HS-5 (cell line): ENCODE measurements at regions not wholly inside any gene's neighbourhood (a gene's known extent, or its start where the extent isn't known, plus 50 kb on each side); places are given as distances from the start of the nearest gene placed in this dataset.
"Not testable (repeated sequence)": the region's sequence is repeated elsewhere in the genome, so short reads cannot be mapped to it uniquely, and the experiment has no call there.

Experiments used
- DNase-seq: peaks from one replicate; pipeline ENCODE4 v3.0.0-alpha.2; 2012; ENCODE audit warnings: low read depth

- DNase-seq: no peak
These were observed 136.7 kb upstream of the TMTC4 start for GRCh38 chr13:100811024-100811865.

DNA sequence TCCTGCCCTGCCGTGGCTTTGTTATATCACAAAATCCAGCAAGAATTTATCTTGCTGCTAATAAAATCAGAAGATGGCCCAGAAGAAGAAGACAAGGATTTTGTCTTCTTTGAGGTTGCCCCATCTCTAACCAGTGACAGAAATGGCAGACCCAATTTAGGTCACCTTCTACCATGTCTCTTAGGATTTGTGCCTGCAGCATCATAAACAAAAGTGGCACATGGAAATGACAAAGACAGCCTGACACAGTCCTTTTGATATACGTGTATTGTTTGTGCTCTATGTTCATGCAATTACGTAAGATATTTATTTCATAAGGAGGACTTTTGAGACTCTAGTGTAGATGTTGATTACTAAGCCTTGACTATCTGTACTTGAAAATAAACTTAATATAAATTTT lies 135.9 kb upstream of the TMTC4 start:
- DNase-seq: no peak

- DNase-seq: no peak
These were observed 135.3 kb upstream of the TMTC4 start for GRCh38 chr13:100809856-100810255.

- no peak for DNase-seq
These were observed 134.5 kb upstream of the TMTC4 start for GRCh38 chr13:100809129-100809390.

DNA sequence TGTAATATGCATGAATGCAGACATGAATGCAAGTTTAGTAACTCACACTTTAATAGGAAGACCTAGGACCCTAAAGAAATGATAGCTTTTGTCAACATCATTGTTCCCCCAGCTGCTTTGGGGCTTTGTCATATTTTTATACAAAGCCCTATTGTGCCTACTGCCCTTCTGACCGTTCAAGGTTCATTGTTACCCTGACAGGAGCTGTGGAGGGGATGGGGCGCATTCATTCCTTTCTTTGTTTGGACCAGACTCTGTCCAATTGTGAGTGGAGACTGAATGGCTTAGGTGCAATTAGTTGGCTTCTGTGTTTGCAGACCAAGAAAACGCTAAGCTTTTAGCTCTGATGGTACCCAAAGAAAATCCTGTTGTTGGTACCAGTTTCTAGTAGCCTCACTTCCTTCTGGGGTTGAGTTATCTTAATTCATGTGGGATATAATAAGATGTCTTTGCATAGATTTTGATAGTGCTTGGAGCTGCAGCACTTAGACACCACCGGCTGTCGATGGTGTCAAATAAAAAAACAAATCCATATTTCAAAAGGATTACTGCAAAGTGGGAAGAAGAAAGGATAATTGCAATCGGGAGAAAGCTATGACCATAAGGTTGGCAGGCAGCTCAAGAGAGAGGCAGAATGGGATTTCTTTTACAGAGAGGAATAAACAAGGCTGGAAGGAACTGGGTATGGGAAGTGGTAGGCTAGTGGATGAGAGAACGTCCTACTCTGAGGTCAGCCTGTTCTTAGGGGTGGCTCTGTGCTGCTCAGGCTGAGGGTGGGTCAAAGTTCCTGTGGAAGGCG lies 133.9 kb upstream of the TMTC4 start:
- no peak for DNase-seq

DNA sequence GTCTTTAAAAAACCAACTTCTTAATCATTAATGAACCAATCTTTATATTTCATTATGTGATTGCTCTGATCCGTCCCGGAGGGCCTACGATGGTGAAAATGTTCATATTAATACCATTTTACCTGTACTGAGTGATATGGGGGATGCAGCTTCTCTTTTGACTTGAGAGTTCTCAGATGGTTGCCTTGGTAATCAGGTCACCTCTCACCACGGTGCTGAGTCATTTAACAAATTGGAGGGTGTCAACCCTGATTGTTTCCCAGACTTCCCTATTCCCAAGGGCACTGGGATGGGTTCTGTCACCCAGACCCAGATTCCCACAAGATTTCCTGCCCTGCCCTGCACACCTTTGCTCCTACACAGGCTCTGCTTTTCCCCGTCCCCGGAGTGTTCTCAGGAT lies 128.5 kb upstream of the TMTC4 start:
- DNase-seq: no peak

- DNase-seq: no peak
These were observed 125.8 kb upstream of the TMTC4 start for GRCh38 chr13:100800283-100800875.

DNA sequence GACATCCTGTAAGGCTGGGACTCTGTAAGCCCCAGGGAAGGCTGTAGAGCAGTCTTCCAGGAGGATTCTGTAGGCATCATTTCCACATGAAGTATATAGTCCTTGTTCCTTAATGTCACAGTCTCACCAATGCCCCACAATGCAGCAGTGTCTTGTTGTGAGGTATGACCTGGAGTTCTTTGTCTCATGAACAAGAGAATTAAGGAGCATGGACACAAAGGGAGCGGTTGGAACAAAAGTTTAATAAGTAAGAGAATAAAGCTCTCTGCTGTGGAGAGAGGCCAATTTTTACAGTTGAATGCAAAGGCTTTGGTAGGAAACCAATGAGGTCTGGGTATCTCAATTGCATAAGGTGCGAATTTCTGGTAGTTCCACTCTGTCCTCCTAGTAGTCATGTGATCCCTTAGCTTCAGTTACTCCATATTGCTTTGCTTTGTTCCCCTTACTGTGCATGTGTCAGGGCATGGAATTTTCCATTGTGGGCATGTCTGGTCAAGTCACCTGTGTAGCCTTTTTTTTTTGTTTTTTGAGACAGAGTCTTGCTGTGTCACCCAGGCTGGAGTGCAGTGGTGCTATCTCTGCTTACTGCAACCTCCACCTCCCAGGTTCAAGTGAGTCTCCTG lies 124.3 kb upstream of the TMTC4 start:
- DNase-seq: no peak

DNA sequence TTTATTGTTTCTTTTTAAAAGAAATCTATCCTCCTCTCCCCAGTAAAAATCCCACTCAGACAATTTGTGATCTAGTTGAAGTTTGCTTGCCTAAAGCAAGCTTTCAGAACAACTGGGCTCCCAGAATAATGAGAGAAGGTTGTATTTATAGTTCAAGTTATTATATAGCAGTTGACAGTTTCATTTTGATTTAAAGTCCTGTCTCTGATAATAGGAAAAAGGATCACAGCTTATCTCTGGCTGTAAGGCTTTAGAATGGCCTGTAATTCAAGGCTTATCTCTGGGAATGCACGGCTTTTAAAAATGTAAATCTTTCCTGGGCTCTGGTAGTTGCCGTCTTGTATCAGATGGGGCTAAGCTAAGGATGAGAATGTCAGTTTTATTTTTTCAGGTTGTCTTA lies 123.3 kb upstream of the TMTC4 start:
- no peak for DNase-seq

GRCh38 chr13:100796463-100796862 lies 121.9 kb upstream of the TMTC4 start:
- DNase-seq: no peak

DNA sequence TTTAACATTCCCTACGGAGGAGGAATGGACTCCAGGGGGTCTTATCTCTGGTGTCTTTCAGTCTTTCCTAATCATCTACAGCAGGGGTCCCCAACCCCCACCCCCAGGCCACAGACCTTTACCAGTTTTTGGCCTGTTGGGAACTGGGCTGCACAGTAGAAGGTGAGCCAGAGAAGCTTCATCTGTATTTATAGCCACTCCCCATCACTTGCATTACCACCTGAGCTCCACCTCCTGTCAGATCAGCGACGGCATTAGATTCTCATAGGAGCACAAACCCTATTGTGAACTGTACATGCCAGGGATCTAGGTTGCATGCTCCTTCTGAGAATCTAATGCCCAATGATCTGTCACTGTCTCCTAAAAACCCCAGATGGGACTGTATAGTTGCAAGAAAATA lies 120.0 kb upstream of the TMTC4 start:
- no peak for DNase-seq

- no peak for DNase-seq
These were observed 115.8 kb upstream of the TMTC4 start for GRCh38 chr13:100790405-100790804.

DNA sequence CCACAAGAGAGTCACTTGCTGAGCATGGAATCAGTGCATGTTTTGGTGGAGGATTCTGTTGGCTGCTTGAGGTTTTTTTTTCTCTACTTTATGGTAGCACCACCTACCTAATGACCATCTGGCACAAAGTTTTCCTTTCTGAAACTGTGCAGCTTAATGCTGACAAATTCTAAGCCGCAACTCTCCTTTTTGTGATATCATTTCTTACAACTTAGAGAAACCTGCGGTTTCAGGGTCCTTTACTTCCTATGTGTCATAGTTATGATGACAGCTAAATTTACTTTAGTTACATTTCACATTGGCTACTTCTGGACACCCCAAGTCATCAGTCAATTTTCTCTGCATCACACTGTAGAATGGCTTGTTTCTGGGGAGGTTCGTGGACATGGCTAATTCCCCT lies 115.4 kb upstream of the TMTC4 start:
- no peak for DNase-seq

GRCh38 chr13:100789481-100789880 lies 114.9 kb upstream of the TMTC4 start:
- DNase-seq: no peak

DNA sequence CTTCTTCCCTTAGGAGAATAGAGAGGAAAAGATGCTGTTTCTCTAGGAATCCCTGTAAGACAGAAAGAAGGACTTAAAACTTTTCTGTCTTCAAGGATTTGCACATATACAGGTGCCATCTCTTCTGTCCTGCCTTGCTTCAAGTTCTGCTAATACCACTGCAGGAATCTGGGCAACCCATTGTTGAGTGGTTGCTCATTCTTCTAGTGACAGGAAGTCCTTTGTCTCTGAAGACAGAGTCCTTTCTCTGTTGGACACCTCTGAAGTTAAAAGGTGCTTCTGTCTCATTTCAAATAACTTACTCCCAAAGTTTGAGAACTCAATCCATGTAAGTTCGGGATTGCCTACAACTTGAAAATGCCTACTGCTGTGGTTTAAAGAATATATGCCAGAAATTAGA lies 114.4 kb upstream of the TMTC4 start:
- no peak for DNase-seq

DNA sequence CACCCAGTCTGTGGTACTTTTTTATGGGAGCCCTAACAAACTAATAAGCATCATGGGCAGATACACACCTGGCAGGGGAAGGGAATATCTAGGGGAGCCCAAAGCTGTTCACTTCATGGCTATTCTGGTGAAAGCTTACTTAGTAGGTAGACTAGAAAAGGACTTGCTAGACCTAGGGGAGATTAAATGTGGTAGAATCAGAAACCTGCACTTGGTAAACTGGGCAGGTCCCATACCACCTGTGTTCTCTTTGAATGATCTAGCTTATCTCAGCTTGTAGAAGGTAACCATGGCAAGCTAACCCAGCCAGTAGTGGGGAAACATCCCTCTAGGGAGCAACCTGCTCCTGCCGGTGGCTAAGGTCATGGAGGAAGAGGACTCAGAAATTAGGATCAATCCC lies 113.9 kb upstream of the TMTC4 start:
- DNase-seq: no peak

GRCh38 chr13:100787899-100788298 lies 113.3 kb upstream of the TMTC4 start:
- DNase-seq: no peak

GRCh38 chr13:100776686-100777085 lies 102.1 kb upstream of the TMTC4 start:
- not testable (repeated sequence) for DNase-seq

DNA sequence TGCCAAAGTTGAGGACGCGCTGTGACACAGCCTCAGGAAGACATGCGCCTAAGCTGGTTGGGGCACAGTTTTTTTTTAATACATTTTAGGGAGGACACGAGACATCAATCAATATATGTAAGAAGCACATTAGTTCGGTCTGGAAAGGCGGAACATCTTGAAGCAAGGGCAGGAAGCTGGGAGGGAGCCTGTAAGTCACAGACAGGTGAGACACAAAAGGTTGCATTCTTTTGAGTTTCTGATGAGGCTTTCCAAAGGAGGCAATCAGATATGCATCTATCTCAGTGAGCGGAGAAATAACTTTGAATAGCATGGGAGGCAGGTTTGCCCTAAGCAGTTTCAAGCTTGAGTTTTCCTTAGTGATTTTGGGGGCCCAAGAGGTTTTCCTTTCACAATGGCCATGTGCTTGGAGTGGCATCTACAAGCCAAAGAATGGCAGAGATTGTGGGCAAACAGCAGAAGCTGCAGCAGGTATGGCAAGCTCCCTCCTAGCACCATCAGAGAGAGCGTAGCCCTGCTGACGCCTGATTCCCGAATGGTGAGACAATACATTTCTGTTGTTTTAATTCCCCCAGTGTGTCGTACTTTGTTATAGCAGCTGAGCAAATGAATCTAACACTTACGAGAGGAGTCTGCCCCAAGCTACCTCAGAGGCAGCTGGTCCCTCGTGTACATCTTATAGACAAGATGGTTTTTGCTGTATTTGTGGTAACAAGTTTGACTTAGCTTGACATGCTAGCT lies 99.5 kb upstream of the TMTC4 start:
- no peak for DNase-seq

DNA sequence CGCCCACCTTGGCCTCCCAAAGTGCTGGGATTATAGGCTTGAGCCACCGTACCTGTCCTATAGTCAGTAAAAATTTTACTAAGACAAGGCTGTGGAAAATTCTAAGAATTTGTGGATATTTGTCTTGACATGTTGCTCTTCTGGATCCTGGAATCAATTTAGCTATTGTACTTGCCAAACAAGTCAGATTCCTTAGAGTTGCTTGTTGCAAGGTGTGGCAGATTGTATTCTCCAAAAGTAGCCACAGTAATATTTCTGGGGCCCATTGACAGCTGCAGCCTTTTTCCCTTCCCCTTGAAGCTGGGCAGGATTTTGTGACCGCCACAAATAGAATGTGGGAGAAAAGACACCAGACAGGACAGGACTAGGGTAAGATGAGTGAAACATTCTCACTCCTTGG lies 98.8 kb upstream of the TMTC4 start:
- DNase-seq: no peak

- DNase-seq: no peak
These were observed 92.6 kb upstream of the TMTC4 start for GRCh38 chr13:100767192-100767591.

DNA sequence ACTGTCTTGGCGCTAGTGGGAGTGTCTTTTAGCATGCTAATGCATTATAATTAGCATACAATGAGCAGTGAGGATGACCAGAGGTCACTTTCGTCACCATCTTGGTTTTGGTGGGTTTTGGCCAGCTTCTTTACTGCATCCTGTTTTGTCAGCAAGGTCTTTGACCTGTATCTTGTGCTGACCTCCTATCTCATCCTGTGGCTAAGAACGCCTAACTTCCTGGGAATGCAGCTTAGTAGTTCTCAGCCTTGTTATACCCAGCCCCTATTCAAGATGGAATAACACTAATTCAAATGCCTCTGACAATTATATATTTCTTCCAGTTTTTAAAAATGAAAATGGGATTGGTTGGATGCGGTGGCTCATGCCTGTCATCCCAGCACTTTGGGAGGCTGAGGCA lies 92.0 kb upstream of the TMTC4 start:
- DNase-seq: not testable (repeated sequence)
